PC-9 (cell line): ENCODE measurements at regions not wholly inside any gene's neighbourhood (a gene's known extent, or its start where the extent isn't known, plus 50 kb on each side); places are given as distances from the start of the nearest gene placed in this dataset.

ENCODE experiments used
- EZH2 ChIP-seq: fragments of 200-600 bp; sonication (generic); IDR thresholded peaks from 2 replicates; pipeline ENCODE4 v1.8.0; 2017; ENCODE audit warnings: antibody characterized with exemption, low read depth
- TF ChIP-seq, protein P1 (sequence below): fragments of 200-600 bp; sonication (generic); conservative IDR thresholded peaks from 2 replicates; pipeline ENCODE4 v1.6.1; 2017; ENCODE audit warnings: mixed run types, antibody characterized with exemption, mild to moderate bottlenecking, moderate library complexity

GRCh38 chr7:35516498-35516897, 178.4 kb downstream of the HERPUD2 start:
- TF ChIP-seq, protein P1, sequence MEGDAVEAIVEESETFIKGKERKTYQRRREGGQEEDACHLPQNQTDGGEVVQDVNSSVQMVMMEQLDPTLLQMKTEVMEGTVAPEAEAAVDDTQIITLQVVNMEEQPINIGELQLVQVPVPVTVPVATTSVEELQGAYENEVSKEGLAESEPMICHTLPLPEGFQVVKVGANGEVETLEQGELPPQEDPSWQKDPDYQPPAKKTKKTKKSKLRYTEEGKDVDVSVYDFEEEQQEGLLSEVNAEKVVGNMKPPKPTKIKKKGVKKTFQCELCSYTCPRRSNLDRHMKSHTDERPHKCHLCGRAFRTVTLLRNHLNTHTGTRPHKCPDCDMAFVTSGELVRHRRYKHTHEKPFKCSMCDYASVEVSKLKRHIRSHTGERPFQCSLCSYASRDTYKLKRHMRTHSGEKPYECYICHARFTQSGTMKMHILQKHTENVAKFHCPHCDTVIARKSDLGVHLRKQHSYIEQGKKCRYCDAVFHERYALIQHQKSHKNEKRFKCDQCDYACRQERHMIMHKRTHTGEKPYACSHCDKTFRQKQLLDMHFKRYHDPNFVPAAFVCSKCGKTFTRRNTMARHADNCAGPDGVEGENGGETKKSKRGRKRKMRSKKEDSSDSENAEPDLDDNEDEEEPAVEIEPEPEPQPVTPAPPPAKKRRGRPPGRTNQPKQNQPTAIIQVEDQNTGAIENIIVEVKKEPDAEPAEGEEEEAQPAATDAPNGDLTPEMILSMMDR, result no peak
- TF ChIP-seq EZH2, result no peak
